ENCODE measurements at regions not wholly inside any gene's neighbourhood (a gene's known extent, or its start where the extent isn't known, plus 50 kb on each side); places are given as distances from the start of the nearest gene placed in this dataset.
"Not testable (repeated sequence)": the region's sequence is repeated elsewhere in the genome, so short reads cannot be mapped to it uniquely, and the experiment has no call there.

DNA sequence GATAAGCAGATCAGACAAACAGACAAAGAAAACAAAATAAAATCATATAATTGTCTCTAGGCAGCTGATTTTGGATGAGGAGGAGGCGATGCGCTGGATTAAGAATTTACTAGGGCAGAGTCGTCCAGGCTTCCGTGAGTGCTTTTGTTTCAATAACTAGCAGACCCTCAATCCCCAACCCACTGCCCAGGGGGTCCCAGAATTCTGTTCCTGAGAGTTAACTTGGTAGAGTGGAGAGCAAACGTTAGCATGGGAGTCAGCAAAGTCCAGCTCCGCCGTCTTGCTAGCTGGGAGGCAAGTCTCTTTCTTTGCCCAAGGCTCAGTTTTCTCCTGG, 95.5 kb upstream of the TBX5 start:
- DNase-seq (ENCODE audit: low read depth) (no peak), FAIRE-seq (no peak)
- no peaks in the 10 kb centered on the region for H3K36me3 ChIP-seq (ENCODE audit: control insufficient read depth, insufficient read depth, low read length)
- H3K4me3 ChIP-seq (ENCODE audit: low read depth, low read length) = no peak overlapping the region
- no peaks in the 10 kb centered on the region for H3K27me3 ChIP-seq (ENCODE audit: control insufficient read depth, insufficient read depth, low read length)
- no peak for TF ChIP-seq CTCF (IDR thresholded peaks at IDR 0.05; ENCODE audit: insufficient read depth, low read length, severe bottlenecking)

DNA sequence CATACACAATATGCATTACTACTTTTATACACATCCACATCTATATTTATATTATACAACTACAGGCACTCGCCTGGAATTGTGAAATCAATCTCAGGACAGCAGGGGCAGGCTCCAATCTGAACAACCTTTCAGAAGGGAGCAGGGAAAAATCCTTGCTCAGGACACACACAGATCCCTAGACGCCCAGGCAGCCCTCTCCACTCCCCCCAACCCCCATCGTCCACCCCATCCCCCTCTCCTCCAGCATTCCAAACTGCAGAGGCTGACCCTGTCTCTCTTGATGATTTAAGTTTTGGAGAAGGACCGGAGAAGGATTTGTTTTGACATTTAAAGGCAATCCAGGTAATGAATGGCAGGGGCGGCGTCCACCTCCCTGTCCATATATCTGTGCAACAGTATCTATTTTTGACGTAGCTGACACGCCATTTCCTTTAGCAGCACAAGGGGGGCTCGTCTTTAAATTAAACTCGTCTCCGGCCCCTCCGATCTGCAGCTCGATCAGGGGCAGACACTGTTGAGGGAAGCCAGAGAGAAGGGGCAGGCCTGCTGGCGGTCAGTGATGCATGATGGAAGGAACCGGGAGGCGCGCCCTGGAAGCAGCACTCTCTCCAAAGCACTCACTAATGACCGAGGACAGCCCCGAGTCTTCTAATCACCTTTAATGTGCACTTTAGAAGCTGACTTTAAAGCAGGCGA, 95.0 kb upstream of the TBX5 start:
- TF ChIP-seq CTCF (IDR thresholded peaks at IDR 0.05; ENCODE audit: insufficient read depth, low read length, severe bottlenecking) = no peak
- Histone ChIP-seq H3K36me3 (ENCODE audit: control insufficient read depth, insufficient read depth, low read length) (no peaks in the 10 kb centered on the region), H3K27me3 (ENCODE audit: control insufficient read depth, insufficient read depth, low read length) (no peaks in the 10 kb centered on the region), H3K4me3 (ENCODE audit: low read depth, low read length) (no peak overlapping the region)
- FAIRE-seq (no peak), DNase-seq (ENCODE audit: low read depth) (no peak)

DNA sequence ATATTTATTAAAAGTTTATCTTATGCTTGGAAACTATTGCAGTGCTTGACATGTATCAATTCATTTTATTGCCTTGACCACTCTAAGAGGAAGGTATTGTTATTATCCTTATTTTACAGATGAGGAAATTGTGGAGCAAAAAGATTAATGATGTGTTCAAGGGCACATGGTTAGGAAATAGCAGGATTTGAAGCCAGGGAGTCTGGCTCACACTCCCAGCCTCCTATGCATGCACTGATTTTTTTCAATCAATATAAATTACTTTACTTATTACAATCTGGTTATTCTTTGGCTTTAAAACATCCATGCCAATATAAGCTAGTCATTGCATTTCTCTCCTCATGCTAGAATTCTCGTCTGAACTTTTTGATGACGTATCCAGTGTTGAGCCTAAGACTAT, 94.2 kb upstream of the TBX5 start:
- no peak for TF ChIP-seq CTCF (IDR thresholded peaks at IDR 0.05; ENCODE audit: insufficient read depth, low read length, severe bottlenecking)
- DNase-seq (ENCODE audit: low read depth) = no peak

DNA sequence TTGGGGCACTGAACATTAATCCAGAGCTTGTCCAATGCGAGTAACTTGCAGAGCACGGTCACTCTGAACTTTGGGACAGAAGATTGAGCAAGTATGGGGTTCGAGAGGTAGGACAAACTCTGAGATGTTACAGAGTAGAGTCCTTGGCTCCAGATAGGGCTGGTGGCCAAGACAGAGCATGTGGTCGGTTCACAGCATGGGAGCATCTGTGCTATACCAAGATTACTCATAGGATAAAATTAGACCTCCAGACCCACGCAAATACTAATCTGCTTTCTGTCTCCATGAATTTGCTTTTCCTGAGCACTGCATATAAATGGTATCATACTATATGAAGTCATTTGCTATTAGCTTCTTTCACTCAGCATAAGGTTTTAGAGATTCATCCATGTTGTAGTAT, 93.4 kb upstream of the TBX5 start:
- DNase-seq (ENCODE audit: low read depth) = no peak
- no peak for TF ChIP-seq CTCF (IDR thresholded peaks at IDR 0.05; ENCODE audit: insufficient read depth, low read length, severe bottlenecking)
- FAIRE-seq = no peak

More for the DNA sequence above, 94.2 kb upstream of the TBX5 start:
- Histone ChIP-seq H3K4me3 (ENCODE audit: low read depth, low read length) (no peak overlapping the region), H3K27me3 (ENCODE audit: control insufficient read depth, insufficient read depth, low read length) (no peaks in the 10 kb centered on the region), H3K36me3 (ENCODE audit: control insufficient read depth, insufficient read depth, low read length) (no peaks in the 10 kb centered on the region)
- FAIRE-seq = no peak

GRCh38 chr12:114491916-114492315, 86.0 kb upstream of the TBX5 start:
- FAIRE-seq = no peak
- H3K4me3 ChIP-seq (ENCODE audit: low read depth, low read length) = no peak overlapping the region
- H3K27me3 ChIP-seq (ENCODE audit: control insufficient read depth, insufficient read depth, low read length) = no peaks in the 10 kb centered on the region
- DNase-seq (ENCODE audit: low read depth) = no peak
- no peak for TF ChIP-seq CTCF (IDR thresholded peaks at IDR 0.05; ENCODE audit: insufficient read depth, low read length, severe bottlenecking)
- no peaks in the 10 kb centered on the region for H3K36me3 ChIP-seq (ENCODE audit: control insufficient read depth, insufficient read depth, low read length)

More for the DNA sequence above, 93.4 kb upstream of the TBX5 start:
- Histone ChIP-seq H3K27me3 (ENCODE audit: control insufficient read depth, insufficient read depth, low read length) (no peaks in the 10 kb centered on the region), H3K36me3 (ENCODE audit: control insufficient read depth, insufficient read depth, low read length) (no peaks in the 10 kb centered on the region), H3K4me3 (ENCODE audit: low read depth, low read length) (no peak overlapping the region)

DNA sequence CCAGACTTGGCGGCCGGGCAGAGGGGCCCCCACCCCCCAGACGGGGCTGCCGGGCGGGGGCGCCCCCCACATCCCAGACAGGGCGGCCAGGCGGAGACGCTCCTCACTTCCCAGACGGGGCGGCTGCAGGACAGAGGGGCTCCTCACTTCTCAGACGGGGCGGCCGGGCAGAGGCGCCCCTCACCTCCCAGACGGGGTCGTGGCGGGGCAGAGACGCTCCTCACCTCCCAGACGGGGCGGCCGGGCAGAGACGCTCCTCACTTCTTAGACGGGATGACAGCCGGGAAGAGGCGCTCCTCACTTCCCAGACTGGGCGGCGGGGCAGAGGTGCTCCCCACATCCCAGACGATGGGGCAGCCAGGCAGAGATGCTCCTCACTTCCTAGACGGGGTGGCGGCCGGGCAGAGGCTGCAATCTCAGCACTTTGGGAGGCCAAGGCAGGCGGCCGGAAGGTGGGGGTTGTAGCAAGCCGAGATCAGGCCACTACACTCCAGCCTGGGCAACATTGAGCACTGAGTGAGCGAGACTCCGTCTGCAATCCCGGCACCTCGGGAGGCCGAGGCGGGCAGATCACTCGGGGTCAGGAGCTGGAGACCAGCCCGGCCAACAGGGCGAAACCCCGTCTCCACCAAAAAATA, 79.0 kb upstream of the TBX5 start:
- FAIRE-seq; H3K27me3 ChIP-seq (ENCODE audit: control insufficient read depth, insufficient read depth, low read length); DNase-seq (ENCODE audit: low read depth); H3K4me3 ChIP-seq (ENCODE audit: low read depth, low read length); H3K36me3 ChIP-seq (ENCODE audit: control insufficient read depth, insufficient read depth, low read length): not testable (repeated sequence)

Data from bronchial epithelial cell (primary cell).